ENCODE measurements at regions not wholly inside any gene's neighbourhood (a gene's known extent, or its start where the extent isn't known, plus 50 kb on each side); places are given as distances from the start of the nearest gene placed in this dataset.

DNA sequence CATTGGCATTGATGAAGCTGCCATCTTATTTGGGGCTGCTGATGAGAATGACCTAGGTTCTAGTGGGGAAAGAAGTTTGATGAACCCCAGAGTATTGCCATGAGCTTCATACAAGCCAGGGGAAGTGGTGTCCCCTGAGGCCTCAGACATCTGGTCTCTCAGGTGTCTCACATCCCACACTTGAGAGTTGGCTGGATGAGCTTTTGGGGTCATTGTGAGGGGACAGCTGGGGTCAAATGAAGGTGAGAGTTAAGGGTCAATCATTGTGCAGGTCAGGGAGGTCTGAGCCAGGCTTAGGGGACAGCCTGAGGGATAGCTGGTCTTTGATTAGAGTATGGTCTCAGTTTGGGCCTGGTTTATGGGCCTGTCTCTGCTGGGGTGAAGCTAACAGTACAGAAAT lies 336.5 kb downstream of the CYP26B1 start:
- no peaks in the 10 kb centered on the region for H3K36me3 ChIP-seq
- H3K27ac ChIP-seq, result no peak overlapping the region
- H3K4me1 ChIP-seq, result peaks cover 3% of the 10 kb centered on the region
- TF ChIP-seq, protein P1, sequence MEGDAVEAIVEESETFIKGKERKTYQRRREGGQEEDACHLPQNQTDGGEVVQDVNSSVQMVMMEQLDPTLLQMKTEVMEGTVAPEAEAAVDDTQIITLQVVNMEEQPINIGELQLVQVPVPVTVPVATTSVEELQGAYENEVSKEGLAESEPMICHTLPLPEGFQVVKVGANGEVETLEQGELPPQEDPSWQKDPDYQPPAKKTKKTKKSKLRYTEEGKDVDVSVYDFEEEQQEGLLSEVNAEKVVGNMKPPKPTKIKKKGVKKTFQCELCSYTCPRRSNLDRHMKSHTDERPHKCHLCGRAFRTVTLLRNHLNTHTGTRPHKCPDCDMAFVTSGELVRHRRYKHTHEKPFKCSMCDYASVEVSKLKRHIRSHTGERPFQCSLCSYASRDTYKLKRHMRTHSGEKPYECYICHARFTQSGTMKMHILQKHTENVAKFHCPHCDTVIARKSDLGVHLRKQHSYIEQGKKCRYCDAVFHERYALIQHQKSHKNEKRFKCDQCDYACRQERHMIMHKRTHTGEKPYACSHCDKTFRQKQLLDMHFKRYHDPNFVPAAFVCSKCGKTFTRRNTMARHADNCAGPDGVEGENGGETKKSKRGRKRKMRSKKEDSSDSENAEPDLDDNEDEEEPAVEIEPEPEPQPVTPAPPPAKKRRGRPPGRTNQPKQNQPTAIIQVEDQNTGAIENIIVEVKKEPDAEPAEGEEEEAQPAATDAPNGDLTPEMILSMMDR (IDR thresholded peaks at IDR 0.05), result no peak
- TF ChIP-seq POLR2A (IDR thresholded peaks at IDR 0.05), result no peak
- no peak for TF ChIP-seq EP300 (IDR thresholded peaks at IDR 0.05)
- no peaks in the 10 kb centered on the region for H3K9me3 ChIP-seq
- no peaks in the 10 kb centered on the region for H3K27me3 ChIP-seq
- DNase-seq (ENCODE audit: low spot score in 2 of 2), result no peak
- H3K4me3 ChIP-seq, result no peak overlapping the region

DNA sequence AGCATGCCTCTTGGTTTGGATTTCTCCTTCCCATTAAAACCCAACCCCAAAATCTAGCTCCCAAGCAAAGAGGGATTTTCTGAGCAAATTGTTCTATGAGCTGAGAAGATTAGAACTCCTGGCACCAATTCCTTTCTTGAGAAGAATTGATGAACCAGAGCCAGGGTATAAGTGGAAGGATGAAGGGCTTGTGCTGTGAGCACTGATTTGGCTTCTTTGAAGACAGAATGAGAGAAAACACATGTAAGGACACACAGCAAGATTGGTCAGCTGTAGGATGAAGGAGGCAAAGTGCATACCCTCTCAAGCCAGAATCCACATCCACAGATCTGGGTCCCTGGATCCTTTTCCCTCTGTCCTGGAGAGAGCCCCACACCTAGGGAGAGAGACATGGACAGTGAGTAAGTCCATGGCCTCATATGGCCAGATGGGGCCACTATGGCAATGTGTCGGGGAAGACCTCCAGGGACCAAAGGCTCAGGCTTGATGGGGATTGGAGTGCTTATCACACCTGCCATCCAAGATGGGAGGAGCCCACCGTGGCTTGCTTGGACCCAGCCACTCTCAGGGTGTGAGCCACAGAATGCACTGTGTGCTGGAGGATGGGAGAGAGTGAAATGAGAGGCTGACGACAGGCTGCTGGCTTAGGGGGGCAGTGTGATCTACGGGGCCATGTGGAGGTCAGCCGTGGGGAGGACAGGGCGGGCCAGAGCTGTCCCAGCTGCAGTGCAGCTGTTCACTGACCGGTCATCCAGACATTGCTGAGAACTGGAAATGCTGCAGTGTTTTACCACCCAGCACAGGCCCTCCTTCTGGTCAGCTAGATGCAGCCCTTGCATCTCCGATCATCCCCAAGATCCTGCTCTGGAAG lies 339.8 kb downstream of the CYP26B1 start:
- H3K27me3 ChIP-seq, result no peaks in the 10 kb centered on the region
- no peak overlapping the region for H3K27ac ChIP-seq
- no peaks in the 10 kb centered on the region for H3K36me3 ChIP-seq
- no peaks in the 10 kb centered on the region for H3K4me1 ChIP-seq
- no peak overlapping the region for H3K4me3 ChIP-seq
- no peaks in the 10 kb centered on the region for H3K9me3 ChIP-seq
- WGBS, result 57% methylated on average over 7 of the region's 8 CpGs
- DNase-seq (ENCODE audit: low spot score in 2 of 2), result peak in 1 of 2 donors; percentile 77
- TF ChIP-seq POLR2AphosphoS5 (IDR thresholded peaks at IDR 0.05), result no peak
- TF ChIP-seq, protein P1 (IDR thresholded peaks at IDR 0.05), result no peak
- no peak for TF ChIP-seq EP300 (IDR thresholded peaks at IDR 0.05)
- TF ChIP-seq POLR2A (IDR thresholded peaks at IDR 0.05), result no peak

DNA sequence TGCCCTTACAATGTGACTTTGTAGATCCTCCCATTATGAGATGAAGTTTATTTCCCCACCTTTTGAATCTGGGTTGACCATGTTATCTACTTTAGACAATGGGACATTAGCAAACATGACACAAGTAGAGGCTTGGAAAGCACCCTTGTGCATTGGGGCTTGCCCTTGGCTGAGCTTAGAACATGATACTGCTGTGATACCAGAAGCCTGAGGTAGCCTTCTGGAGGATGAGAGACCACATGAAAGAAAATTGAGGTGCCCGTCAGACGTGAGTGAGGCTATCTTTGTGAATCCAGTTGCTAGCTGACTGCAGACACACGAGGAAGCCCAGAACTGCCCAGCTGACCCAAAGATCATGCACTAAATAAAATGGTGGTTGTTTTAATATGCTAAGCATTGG lies 341.2 kb downstream of the CYP26B1 start:
- no peaks in the 10 kb centered on the region for H3K36me3 ChIP-seq

DNA sequence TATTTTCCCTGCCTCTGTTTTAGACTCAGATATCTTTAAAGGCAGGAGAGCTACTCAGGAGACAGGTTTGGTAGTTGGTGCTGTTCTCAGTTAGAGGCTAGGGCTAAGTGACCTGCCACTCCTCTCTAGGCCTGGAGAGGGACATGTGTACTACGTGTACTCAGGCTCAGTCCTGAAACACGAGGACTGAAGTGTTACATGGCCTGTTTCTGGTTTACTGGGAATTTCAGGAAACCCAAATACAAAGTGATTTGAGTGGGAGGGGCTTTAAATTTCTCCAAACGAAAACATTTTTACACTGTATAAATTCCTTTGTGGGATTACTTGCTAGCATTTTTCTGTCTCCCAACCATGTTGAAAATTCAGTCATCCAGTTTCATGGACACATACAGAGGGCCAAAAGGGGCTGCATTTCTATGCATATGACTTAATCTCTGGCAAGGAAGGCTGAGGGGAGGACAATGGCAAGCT lies 343.3 kb downstream of the CYP26B1 start:
- Histone ChIP-seq H3K36me3 (no peaks in the 10 kb centered on the region), H3K9me3 (no peaks in the 10 kb centered on the region), H3K4me1 (no peaks in the 10 kb centered on the region), H3K4me3 (no peak overlapping the region), H3K27ac (no peak overlapping the region), H3K27me3 (no peaks in the 10 kb centered on the region)
- DNase-seq (ENCODE audit: low spot score in 2 of 2), result peak in 1 of 2 donors; percentile 18
- WGBS, result 50% methylated on average over 3 of the region's 3 CpGs
- TF ChIP-seq, protein P1 (IDR thresholded peaks at IDR 0.05), result peak in 1 of 2 donors; percentile 6
- no peak for TF ChIP-seq POLR2AphosphoS5 (IDR thresholded peaks at IDR 0.05)

More for the DNA sequence above, 341.2 kb downstream of the CYP26B1 start:
- Histone ChIP-seq H3K4me1 (no peaks in the 10 kb centered on the region), H3K4me3 (no peak overlapping the region), H3K9me3 (no peaks in the 10 kb centered on the region), H3K27me3 (no peaks in the 10 kb centered on the region), H3K27ac (no peak overlapping the region)
- TF ChIP-seq POLR2A (IDR thresholded peaks at IDR 0.05) (no peak), EP300 (IDR thresholded peaks at IDR 0.05) (no peak), POLR2AphosphoS5 (IDR thresholded peaks at IDR 0.05) (no peak)
- TF ChIP-seq, protein P1 (IDR thresholded peaks at IDR 0.05), result no peak
- peak in 1 of 2 donors; percentile 20 for DNase-seq (ENCODE audit: low spot score in 2 of 2)
- WGBS, result 94% methylated on average over 3 of the region's 3 CpGs

DNA sequence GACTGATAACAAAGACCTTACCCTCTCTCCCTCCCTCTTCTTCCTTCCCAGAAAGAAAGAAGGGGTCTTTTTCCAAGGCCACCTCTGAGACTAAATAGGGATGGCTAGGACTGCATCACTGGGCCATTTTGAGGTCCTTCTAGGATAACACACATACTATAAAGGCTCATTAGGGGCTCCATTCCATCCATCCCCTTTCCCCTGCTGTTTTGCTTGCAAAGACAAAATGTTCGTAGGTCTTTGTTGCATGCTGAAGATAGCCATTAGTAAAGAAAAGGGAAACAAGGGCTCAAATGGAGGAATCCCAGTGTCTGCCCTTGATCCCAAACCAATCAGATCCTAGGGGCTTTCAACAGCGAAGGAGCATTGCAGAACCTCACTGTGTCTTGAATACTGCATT lies 344.3 kb downstream of the CYP26B1 start:
- 63% methylated on average over 2 of the region's 2 CpGs for WGBS
- H3K36me3 ChIP-seq, result no peaks in the 10 kb centered on the region
- no peak for DNase-seq (ENCODE audit: low spot score in 2 of 2)

More for the DNA sequence above, 344.3 kb downstream of the CYP26B1 start:
- Histone ChIP-seq H3K27ac (no peak overlapping the region), H3K27me3 (no peaks in the 10 kb centered on the region), H3K4me3 (no peak overlapping the region), H3K4me1 (no peaks in the 10 kb centered on the region), H3K9me3 (no peaks in the 10 kb centered on the region)
- no peak for TF ChIP-seq POLR2A (IDR thresholded peaks at IDR 0.05)
- TF ChIP-seq POLR2AphosphoS5 (IDR thresholded peaks at IDR 0.05), result no peak
- no peak for TF ChIP-seq EP300 (IDR thresholded peaks at IDR 0.05)
- TF ChIP-seq, protein P1 (IDR thresholded peaks at IDR 0.05), result no peak
